NOMO-1 (cell line): ENCODE measurements at regions not wholly inside any gene's neighbourhood (a gene's known extent, or its start where the extent isn't known, plus 50 kb on each side); places are given as distances from the start of the nearest gene placed in this dataset.

ENCODE experiments used
- DNase-seq, 2 experiments: peaks; one replicate each; lab custom pipeline; 2025; ENCODE audit not compliant: unreplicated experiment in 2 of 2; lab: John Stamatoyannopoulos, UW

DNA sequence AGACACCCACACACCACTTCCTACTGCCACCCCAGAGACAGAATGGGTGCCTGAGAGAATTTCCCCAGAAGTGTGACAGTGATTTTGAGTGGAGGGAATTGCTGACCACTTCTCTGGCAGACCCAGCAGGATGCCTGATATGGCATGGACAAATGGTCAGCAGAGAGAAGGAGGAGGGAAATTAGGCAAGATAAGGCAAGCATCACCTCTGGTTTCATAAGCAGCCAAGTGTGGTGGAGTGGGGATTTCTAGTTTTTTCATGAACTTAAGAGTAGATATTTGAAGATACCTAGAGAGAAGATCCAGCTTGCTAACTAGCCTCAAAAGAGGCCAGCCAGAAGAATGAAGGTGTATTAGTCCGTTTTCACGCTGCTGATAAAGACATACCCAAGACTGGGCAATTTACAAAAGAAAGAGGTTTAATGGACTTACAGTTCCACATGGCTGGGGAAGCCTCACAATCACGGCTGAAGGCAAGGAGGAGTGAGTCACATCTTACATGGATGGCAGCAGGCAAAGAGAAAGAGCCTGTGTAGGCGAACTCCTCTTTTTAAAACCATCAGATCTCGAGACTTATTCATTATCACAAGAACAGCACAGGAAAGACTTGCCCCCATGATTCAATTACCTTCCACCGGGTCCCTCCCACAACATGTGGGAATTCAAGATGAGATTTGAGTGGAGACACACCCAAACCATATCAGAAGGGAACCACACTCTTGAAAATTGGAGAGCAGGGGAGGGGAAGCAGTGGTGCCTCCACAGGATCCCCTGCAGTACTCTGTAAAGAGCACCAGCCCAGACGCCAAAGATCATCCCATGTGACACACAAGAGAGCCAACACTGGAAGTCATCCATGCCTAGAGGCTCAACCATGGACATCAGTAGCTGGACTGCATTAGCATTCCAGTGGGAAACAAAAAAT, 64.2 kb downstream of the RBM43 start:
- no peak for DNase-seq

DNA sequence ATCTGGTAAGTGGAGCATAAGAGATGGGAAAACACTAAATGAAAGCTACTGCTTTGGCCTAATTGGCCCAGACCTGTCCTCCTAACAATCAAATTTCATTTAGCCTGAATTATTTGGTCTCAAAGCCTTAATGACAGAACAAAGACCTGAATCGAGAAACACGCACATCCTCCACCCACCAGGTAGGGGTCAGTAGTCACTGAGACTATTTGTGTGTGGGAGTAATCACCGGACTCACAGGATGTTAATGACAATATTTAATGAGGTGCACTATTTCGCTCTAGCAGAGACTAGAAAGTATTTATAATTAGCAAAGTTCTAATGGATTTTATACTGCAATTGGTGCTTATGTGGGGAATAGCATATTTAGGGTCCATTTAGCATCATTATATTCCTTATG, 68.1 kb downstream of the RBM43 start:
- DNase-seq = no peak

DNA sequence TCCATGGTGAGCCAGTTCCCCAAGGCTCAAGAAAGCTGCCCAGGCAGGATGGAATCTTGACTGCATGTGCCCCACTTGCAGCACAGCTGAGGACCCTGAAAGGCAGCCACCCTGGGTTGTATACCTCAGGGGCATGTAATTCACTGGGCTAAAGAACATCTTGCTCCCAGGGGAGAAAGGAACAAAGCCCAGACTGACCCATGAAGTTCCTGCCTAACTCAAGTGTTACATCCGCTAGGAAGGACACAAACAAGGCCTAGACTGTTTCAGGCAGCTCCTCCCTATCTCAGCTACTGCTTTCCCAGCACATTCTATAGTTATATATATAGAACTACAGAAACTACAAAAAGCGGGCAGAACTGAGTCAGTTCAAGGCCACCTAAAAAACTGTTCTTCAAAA, 69.0 kb downstream of the RBM43 start:
- DNase-seq = no peak

DNA sequence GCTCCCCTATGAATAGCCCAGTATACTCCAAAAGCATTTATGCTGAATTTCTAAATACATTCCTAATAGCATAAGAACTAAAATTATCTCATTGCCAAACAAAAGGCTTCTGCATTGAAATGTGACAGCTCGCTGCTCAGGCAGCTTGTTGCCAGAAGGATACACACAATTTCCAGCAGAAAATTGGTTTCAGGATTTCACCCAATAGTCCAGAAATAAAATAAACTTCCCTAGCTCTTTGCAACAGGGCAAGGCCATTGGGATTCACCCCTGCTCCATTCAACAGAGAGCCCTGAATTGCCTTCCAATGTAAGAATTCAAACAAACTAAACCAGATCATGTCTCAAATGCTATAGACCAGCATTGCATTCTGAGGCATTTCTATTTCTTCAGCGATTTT, 70.7 kb downstream of the RBM43 start:
- DNase-seq = no peak

DNA sequence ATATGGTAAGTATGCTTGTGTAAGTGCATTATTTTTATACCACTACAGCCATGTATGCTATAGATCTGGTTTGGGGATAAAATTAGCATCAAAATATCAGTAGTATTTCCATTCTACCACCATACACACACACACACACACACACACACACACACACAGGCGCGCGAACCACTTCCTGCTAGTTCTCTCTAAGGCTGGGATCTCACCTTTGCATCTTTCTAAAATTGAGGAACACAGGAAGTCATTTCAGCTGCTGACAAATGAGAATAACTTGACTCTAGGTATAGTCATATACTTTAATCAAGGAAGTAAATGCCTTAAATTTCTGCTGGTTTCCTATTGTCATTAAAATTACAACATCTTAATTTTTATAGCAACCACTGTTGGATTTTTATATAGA, 72.5 kb downstream of the RBM43 start:
- DNase-seq = no peak

DNA sequence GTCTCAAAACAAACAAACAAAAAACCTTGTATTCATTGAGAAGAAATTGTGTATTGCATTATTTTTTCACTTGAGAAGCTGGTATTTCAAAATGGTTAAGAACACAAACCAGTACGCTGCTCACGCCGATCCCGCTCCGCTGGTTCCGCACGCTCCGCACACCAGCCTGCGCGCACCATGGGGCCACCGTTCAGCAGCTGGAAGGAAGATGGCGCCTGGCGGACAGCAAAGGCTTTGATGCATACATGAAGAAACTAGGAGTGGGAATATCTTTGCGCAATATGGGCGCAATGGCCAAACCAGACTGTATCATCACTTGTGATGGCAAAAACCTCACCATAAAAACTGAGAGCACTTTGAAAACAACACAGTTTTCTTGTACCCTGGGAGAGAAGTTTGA, 75.7 kb downstream of the RBM43 start:
- no peak for DNase-seq

DNA sequence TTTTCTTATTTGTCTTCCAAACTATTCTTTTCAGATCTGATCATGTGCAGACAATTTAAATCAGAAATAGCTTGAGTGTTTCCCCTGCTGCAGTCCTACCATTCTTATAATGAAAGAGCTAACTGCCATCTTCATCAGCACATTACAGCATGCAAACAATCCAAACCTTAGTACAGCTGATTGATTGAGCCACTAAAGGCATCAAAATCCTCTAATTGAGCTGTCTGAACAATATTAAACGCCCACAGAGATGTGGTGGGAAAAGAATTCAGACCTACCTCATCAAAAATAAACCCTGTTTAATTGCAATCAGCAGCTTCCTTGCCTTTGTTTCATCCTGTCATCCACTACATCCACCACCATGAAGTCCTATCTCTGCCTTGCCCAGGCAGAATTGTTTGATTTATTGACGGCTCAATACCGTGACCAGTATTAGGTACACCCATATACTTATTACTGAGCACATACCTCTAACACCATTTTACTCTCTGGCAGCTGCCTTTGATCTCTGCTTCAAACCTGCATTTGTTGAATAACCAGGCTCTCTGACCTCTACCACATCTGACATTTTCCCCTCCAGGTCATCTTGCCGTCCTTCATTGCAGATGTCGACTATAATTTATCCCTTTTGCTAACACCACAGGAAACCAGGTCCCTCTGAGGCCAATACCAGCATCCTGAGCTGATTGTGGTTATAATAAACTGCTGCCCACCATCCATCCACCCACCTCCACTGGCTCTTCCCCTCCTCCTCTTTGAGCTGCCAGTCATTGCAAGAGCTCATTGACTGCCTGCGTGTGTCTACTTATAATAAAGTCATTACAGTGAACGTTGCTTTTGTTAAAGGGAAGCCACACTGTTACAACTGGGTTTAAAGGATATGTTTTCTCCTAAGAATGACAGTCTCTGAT, 78.5 kb downstream of the RBM43 start:
- DNase-seq = no peak

DNA sequence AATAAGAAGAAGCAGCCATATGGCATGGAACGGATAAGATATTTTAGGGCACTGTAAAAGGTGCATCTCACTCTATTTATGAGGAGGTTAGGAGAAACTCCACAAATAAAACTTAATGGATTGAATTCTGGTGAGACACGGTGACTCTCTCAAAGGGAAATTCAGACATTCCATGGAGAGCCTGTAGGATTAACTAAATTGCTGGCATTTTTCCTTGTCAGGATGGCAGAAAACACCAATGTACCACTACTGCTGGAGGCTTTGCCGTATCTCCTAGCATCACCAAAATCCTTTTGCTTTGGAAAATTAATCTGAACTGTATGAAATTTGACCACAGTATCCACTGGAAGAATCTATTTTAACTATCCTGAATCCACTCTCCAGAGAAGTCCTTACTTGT, 79.3 kb downstream of the RBM43 start:
- no peak for DNase-seq

DNA sequence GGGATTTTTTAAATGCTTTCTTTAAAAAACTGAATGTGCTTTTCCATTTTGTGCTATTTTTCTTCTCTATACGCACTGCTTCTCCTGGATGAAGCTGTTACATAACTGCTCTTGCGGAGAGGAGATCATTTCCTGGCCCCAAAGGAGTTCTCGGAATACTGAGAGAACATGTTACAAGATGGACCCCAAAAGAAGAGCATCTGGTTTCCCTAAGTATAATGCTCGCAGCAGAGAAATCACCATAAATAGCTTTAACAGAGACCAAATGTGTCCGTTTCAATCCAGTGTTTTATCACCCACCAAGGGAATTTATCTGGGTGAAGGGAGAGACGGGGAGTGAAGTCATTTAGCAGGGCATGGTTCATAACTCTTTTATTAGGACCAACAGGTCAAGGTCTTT, 80.1 kb downstream of the RBM43 start:
- DNase-seq = no peak

DNA sequence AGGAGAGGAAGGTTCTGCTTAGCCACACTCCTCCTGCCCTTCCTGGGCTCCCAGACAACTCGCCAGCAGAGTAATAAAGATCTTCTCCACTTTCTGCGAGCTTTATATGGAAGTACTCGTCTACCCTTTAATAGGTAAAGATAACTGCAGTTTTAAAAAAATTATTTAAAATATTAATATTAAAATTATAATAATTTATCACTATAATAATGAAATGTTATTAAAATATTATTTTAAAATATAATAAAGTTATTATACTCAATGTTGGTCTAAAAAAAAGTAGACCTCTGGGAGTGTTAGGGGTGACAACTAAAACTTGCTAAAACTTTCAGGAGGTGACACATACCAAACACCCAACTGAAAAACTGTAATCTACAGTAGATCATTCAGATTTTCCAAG, 81.5 kb downstream of the RBM43 start:
- no peak for DNase-seq

DNA sequence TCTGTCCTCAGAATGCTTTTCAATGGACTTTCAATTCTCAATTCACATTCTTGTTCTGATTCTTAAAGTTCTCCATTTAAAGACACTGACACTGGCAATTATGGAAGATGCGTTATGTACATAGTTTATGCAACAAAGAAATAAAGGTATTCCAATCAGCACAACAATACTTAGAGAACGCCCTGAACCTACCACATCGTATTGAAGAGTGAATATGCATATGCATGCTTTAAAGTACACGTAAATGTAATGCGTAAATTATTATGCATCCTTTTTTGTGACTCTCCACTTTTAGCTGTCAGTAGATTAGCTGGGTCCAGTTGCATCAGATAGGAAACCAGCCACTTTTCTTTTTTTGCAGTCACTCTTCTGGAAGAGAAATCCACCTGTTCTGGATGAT, 83.5 kb downstream of the RBM43 start:
- no peak for DNase-seq

DNA sequence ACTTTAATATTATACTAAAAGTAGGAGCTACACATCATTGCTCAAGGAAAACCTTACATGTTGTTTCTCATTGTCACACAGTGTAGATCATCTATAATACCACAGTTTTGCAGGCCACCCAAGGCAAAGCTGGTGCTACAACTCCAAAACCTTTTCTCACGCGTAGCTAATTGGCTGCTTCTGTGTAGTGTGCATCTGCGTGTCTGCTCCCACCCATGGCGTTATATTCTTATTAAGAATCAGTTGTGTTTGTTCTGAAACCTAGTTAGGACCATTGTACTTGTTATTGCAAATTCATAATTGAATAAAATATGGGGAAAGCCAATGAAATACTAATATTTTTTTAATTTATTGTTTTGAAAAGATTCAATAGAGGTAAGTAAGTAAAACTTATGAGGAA, 83.9 kb downstream of the RBM43 start:
- no peak for DNase-seq

DNA sequence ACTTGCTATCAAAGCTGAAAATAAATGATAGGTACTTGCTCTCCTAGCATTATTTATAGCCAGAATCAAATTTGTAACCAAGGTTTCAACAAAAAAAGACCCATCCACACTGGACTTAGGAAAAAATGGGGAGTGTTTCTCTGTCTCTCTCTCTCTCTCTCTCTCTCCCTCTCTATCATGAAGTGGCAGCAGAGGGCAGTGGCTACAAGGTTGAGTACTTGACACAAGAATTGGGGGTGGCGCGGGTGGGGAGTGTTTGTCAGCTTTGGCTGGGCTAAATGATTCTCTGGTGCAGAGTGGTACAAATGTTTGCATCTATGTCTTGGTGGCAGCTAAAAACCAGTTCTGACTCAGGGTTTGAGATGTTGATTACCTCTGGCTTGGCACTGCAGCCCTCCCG, 85.0 kb downstream of the RBM43 start:
- no peak for DNase-seq

DNA sequence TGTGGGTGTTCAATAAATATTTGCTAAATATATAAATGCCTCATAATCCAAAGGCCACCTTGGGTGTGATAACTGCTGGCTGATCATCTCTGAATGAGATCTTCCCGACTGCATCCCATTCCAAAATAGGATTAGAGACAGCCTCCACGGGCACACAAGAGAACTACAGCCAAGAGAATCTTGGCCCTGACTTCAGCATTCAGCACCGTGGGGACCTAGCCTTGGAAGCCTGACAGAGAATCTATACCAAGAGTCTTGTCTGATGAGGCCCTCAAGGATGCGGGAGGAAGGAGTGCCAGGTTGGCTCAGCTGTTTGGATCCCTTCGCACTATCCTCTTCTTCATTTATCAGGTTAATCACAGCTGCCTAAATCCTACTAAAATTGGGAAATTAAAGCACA, 85.8 kb downstream of the RBM43 start:
- DNase-seq = no peak

DNA sequence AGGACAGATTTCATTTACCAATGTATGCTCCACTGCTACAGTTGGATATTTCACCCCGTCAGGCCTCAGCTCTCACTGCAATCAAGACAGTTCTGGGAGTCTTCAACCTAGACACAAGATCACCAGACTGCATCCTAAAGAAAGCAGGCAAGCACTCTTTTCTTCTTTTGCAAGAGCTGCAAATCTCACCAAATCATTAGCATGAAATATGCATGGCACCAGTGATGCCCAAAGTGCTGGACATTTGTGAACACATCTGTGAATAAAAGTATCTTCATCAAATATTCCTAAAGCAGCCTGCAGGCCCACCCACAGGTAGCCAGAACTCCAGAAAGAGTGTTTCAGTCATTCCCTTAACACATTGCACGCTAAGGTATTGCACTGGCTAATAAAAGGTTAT, 87.5 kb downstream of the RBM43 start:
- no peak for DNase-seq

DNA sequence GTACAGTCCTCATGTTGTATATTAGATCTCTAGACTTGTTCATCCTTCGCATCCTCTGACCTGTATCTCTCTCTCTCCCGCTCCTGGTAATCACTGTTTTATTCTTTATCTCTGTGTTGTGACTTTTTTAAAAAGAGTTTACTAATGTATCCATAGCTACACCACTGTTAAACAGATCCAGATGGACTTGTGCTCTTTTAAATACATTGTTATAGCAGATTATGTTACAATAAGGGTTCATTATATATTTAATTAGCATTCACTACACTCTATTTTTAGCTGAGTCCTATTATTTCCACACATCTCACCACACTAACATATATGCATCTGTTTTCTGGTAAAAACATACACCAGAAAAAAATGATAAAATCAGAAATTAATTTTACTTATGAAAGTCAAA, 90.5 kb downstream of the RBM43 start:
- DNase-seq = no peak

DNA sequence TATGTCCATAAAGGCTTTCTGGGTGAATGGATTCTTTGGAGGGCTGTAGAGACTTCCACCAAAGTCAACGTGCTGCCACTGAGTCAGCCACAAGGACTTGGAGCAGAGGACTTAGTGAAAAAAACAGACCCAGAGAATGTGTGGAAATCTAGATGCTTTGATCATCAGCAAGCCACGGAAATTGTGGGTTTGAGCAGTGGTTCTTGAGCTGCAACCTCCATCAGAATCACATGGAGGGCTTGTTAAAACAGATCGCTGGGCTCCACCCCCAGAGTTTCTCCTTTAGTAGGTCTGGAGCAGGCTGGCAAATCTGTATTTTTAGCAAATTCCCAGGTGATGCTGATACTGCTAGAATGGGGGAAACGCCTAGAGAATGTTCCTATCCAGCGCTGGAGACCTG, 95.3 kb downstream of the RBM43 start:
- no peak for DNase-seq

DNA sequence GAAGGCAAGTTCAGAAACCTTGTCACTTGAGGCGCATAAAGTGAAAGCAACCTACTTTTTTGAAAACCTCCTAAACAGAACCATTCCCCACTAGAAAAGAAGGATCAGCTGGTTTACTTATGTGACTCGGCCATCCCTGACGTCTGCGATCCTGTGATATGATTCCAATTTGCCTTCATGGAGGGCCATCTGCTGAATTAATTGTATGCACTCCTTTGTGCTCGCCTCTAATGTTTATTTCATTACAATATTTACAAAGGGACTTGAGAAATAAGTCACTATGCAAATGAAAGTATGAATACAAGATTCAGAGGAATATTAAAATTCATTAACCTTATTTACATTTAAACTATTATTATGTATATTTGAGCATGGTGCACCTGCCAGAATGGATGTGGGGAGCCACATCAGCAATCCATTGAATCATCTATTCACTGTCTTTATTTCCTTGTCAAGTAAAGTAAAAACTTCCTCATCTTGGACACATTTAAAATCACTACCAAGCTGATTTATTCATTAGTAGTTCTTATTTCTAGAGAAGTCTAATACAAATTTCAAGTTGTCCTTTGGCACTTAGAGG, 96.5 kb downstream of the RBM43 start:
- DNase-seq = no peak

DNA sequence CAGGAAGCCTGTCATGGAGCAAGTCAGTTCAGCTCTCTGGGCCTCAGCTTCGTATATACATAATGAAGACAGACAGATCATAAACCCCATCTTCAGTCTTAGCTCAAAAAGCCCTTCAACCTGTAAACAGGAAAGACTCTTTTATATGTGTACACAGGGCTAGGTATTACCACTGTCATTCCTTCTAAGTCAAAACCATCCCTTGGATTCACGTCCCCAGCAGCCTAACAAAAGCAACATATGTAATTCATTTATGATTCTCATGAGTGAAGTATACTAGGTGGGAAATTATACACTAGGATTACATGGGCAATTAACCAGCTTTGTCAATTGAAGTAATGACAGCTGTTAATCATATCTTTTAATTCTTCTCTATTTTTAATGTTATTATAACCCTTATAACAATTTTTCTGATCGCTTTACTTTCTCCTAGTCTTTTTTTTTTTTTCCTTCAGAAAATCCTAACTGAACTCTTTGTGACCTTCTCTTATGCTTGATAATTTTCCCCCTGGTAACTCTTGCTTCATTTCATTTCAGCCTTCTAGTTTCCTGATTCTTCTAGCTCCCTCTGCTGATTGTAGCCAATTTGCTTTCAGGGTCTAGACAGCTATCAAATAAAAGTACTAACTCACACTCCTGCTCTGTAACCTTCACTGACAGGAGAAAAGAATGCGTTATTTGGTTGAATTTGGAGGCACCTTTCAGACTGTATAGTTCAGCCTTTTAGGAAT, 99.7 kb downstream of the RBM43 start:
- no peak for DNase-seq

DNA sequence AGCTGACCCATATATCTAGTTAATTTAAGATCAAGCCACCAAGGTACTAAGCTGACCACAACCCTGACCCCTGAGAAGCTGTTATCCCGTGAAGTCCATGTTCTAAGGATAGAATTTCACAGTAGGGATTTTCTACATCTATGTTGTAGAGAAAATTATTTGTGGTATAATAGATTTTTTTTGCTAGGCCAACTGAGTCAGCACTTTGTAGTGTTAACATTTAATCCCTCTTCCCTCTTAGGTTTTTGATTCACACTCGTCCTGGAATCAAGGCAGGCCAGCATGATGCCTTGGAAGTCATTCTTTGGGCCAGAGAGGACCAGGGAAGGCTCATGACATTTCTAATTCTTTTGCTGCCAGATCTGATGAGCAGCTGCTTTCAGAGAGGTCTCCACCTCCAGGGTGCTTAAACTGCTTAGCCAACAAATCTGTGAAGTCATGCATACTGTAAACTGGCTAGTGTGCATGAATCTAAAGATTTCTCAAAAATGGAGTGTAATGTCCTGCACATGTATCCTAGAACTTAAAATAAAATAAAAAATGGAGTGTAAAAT, 102.5 kb downstream of the RBM43 start:
- no peak for DNase-seq
